Gastroesophageal sphincter (tissue), 3 donors: ENCODE measurements at regions not wholly inside any gene's neighbourhood (a gene's known extent, or its start where the extent isn't known, plus 50 kb on each side); places are given as distances from the start of the nearest gene placed in this dataset.

Experiments used
- POLR2A ChIP-seq, 2 donors: fragments of 450-650 bp; IDR thresholded peaks; one replicate each; pipeline ENCODE4 v1.6.1; 2017; ENCODE audit warnings: antibody characterized with exemption in 2 of 2, mild to moderate bottlenecking in 2 of 2, moderate library complexity in 1 of 2
- TF ChIP-seq, protein P1 (sequence below), 4 experiments: fragments of 200-600 bp in 2 of 4; fragments of 450-650 bp in 2 of 4; sonication (generic) in 1 of 4; IDR thresholded peaks; one replicate each; pipeline ENCODE4 v1.5.1; 2017 to 2019; ENCODE audit warnings: antibody characterized with exemption in 4 of 4, mild to moderate bottlenecking in 2 of 4, moderate library complexity in 2 of 4

DNA sequence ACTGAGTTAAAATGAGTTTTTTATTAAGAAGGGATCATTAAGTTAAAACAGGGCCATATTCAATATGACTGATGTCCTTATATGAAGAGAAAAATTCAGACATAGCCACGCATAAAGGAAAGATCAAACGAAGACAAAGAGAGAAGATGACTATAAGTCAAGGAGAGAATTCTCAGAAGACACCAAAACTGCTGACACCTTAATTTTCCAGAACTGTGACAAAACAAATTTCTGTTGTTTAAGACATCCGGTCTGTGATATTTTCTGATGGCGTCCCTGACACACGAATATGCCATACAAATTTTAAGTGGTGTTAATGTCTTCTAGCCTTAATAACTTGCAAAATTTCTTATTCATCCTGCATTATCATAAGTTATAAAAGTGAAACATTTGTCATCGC lies 1325.2 kb upstream of the DDX18 start:
- TF ChIP-seq, protein P1, sequence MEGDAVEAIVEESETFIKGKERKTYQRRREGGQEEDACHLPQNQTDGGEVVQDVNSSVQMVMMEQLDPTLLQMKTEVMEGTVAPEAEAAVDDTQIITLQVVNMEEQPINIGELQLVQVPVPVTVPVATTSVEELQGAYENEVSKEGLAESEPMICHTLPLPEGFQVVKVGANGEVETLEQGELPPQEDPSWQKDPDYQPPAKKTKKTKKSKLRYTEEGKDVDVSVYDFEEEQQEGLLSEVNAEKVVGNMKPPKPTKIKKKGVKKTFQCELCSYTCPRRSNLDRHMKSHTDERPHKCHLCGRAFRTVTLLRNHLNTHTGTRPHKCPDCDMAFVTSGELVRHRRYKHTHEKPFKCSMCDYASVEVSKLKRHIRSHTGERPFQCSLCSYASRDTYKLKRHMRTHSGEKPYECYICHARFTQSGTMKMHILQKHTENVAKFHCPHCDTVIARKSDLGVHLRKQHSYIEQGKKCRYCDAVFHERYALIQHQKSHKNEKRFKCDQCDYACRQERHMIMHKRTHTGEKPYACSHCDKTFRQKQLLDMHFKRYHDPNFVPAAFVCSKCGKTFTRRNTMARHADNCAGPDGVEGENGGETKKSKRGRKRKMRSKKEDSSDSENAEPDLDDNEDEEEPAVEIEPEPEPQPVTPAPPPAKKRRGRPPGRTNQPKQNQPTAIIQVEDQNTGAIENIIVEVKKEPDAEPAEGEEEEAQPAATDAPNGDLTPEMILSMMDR (IDR thresholded peaks at IDR 0.05), result no peak
- TF ChIP-seq POLR2A (IDR thresholded peaks at IDR 0.05), result no peak
